GM18511 (cell line): ENCODE measurements at regions not wholly inside any gene's neighbourhood (a gene's known extent, or its start where the extent isn't known, plus 50 kb on each side); places are given as distances from the start of the nearest gene placed in this dataset.

ENCODE experiments used
- ATAC-seq: cut with Tn5 transposase; IDR thresholded peaks from one replicate; pipeline ENCODE4 v1.9.1; 2021; ENCODE audit warnings: mild to moderate bottlenecking, moderate library complexity; ENCODE audit not compliant: unreplicated experiment

GRCh38 chr9:116095403-116095802 lies 58.2 kb upstream of the PAPPA start:
- no peak for ATAC-seq

DNA sequence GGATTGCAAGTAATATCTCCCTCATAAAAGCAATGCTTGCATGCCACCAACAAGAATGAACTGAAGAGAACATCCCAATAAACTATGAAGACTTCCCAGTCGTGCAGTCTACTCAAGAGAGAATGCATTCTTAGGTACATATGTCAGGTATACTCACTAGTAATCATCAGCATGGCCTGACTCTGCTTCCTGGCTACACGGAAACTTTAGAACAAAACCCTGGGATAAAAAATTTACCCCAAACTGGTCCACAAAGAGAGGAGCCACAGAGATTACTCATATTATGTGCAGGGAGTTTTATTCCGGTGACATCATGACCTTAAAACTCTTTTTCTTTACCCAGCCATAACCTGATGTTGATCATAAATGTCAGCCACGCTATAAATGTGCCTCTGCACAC lies 57.5 kb upstream of the PAPPA start:
- ATAC-seq: no peak

DNA sequence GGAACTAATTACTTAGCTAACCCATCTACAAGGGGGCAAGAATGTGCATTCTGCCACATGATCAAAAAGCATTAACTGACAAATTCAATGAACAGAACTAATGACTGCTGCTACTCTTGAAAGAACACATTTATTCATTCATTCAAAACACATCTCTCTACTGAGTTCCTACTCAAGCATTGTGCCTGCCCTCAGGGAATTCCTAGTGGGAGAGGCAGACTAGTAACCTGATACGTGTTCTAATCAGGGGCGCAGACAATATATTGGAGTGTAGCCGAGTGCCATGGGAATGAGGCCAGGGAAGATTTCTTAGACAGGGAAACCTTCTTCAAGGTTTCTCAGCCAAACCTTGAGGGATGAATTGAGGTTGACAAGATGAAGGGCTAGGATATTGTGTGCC lies 56.7 kb upstream of the PAPPA start:
- no peak for ATAC-seq

DNA sequence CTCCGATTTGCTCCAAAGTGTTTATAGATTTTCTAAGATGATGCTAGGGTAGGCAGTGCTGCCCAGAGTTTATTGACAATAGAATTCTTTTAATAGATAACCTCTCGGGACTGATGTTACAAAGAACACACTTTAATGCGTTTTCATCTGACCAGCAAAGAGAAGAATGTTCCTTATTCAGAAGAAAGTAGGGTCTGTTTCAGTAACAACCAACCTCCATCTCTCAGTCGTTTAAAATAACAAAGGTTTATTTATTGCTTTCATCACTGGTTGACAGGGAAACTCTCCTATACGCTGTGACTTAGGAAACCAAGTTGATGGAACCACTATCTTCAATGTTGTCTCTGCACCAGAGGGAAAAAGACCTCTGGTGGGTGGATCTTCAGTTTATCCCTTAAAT lies 55.1 kb upstream of the PAPPA start:
- no peak for ATAC-seq

DNA sequence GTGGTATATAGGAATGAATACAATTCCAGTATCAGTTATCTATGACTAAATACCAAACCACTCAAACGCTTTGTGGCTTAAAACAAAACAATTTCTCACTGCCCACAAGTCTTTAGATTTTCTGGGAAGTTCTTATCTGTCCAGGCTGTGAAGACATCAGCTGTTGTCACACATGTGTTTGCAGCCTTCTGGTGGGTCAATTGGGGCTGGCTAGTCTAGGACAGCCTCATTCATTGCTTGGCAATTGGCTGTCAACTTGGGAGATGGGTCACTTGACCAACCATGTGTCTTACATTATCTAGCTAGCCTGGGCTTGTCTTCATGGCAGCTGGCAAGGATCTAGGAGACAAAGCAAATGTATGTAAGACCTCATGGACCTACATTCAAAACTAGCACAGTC lies 53.8 kb upstream of the PAPPA start:
- ATAC-seq: no peak

DNA sequence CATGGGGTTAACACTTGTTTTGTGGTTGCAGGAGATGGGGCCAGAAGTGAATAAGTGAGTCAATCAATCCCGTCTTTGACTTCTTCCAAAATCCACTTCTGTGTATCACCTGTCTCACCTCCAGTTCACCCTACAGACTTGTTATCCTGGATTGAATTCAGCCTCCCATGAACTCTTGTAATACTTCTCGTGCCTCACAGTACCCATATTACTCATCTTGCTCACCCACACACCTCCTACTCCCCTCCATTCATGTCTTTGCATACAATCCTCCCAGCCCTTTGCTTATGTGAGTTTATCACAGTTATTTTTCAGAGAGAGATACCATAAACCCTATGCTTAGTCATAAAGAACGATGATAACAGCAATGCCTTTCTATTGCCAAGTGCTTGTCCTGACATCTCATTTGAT lies 52.9 kb upstream of the PAPPA start:
- no peak for ATAC-seq

- ATAC-seq: no peak
Observed at GRCh38 chr9:116101516-116101915, 52.1 kb upstream of the PAPPA start.

DNA sequence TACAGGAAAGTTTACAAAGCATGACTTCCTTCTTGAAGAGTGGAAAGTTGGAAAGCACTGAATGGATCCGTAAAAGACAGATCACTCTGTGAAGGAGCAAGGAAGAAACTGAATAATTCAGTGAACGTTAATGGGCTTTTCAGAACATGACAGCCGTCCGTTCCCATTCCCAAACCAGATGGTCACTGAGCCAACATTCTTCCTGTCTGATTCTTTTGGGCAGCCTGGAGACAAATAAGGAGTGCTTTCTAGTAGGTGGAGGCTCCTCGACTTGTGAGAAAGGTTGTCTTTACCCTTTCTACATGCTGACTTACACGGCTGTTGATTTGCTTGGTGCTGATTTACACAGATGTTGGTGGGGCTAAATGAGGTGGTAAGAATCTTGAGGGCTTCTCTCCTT lies 51.0 kb upstream of the PAPPA start:
- no peak for ATAC-seq
